Mesothelial cell of epicardium (in vitro differentiated cells): ENCODE measurements at regions not wholly inside any gene's neighbourhood (a gene's known extent, or its start where the extent isn't known, plus 50 kb on each side); places are given as distances from the start of the nearest gene placed in this dataset.
"Not testable (repeated sequence)": the region's sequence is repeated elsewhere in the genome, so short reads cannot be mapped to it uniquely, and the experiment has no call there.

Source experiments
- DNase-seq, 2 experiments: peaks; one replicate each; pipeline ENCODE4 v3.0.0; 2021; ENCODE audit warnings: low spot score in 2 of 2; ENCODE audit not compliant: unreplicated experiment in 2 of 2
- H3K27ac Mint-ChIP-seq: 2 replicates; pipeline ENCODE4 v1.8.0; 2021; ENCODE audit warnings: mixed read lengths
- H3K27me3 Mint-ChIP-seq: 2 replicates; pipeline ENCODE4 v1.8.0; 2021; ENCODE audit warnings: low read depth, mixed read lengths
- H3K36me3 Mint-ChIP-seq: 2 replicates; pipeline ENCODE4 v1.8.0; 2021; ENCODE audit warnings: mixed read lengths
- H3K4me1 Mint-ChIP-seq: 2 replicates; pipeline ENCODE4 v1.8.0; 2021; ENCODE audit warnings: mixed read lengths
- H3K4me3 Mint-ChIP-seq: 2 replicates; pipeline ENCODE4 v1.8.0; 2021; ENCODE audit warnings: mild to moderate bottlenecking, moderate library complexity, mixed read lengths
- H3K9me3 Mint-ChIP-seq: 2 replicates; pipeline ENCODE4 v1.8.0; 2021; ENCODE audit warnings: mixed read lengths
- CTCF ChIP-seq: fragments of 200-600 bp; sonication (generic); IDR thresholded peaks from one replicate; pipeline ENCODE4 v1.5.0; 2021; ENCODE audit warnings: antibody characterized with exemption; ENCODE audit not compliant: unreplicated experiment

DNA sequence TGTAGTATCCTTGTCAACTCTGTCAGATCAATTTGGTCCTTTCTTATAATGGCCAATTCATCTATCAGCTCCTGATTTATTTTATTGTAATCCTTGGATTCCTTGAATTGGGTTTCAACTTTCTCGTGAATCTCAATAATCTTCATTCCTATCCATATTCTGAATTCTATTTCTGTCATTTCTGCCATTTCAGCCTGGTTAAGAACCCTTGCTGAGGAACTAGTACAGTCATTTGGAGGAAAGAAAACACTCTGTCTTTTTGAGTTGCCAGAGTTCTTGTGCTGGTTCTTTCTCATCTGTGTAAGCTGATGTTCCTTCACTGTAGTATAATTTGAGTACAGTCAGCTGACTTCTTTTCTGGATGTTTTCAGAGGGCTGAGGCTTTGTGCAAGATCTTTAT, 84.5 kb downstream of the CETN3 start:
- Mint-ChIP-seq H3K9me3 (peaks cover 50% of the 10 kb centered on the region), H3K4me1 (no peaks in the 10 kb centered on the region), H3K4me3 (no peak overlapping the region), H3K36me3 (no peaks in the 10 kb centered on the region), H3K27ac (no peak overlapping the region), H3K27me3 (no peaks in the 10 kb centered on the region)
- DNase-seq = no peak
- TF ChIP-seq CTCF = no peak

GRCh38 chr5:90320348-90320747, 89.2 kb downstream of the CETN3 start:
- peaks cover 47% of the 10 kb centered on the region for H3K9me3 Mint-ChIP-seq
- not testable (repeated sequence) for H3K4me1 Mint-ChIP-seq

GRCh38 chr5:90312027-90312426, 97.5 kb downstream of the CETN3 start:
- no peak for DNase-seq
- Mint-ChIP-seq H3K4me3 (no peak overlapping the region), H3K9me3 (no peaks in the 10 kb centered on the region), H3K36me3 (no peaks in the 10 kb centered on the region), H3K27me3 (no peaks in the 10 kb centered on the region), H3K27ac (no peak overlapping the region), H3K4me1 (peaks cover 14% of the 10 kb centered on the region)
- no peak for TF ChIP-seq CTCF

More at GRCh38 chr5:90320348-90320747, 89.2 kb downstream of the CETN3 start:
- not testable (repeated sequence) for H3K4me3 Mint-ChIP-seq, DNase-seq, H3K36me3 Mint-ChIP-seq, H3K27me3 Mint-ChIP-seq, H3K27ac Mint-ChIP-seq

DNA sequence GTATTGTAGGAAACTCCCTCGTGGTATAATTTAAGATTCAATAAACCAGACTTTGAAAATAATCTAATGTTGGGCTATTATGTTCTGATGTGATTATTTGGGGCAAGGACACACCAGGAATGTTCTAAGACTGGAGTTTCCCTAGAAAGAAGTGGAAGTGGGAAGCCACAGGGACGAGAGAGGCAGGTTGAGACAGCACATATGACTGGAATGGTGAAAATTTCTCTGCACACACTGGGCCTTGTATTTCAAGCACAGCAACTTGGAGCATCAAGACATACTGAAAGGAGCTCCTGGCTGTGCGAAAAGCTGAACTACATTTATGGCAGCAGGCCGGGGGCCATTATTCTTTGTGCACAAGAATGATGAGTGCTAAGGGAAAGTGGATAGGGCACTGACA, 98.2 kb downstream of the CETN3 start:
- no peaks in the 10 kb centered on the region for H3K36me3 Mint-ChIP-seq
- no peak for DNase-seq
- H3K27me3 Mint-ChIP-seq = no peaks in the 10 kb centered on the region
- no peak for TF ChIP-seq CTCF
- H3K4me3 Mint-ChIP-seq = no peak overlapping the region
- H3K27ac Mint-ChIP-seq = no peak overlapping the region
- peaks cover 14% of the 10 kb centered on the region for H3K4me1 Mint-ChIP-seq
- H3K9me3 Mint-ChIP-seq = no peaks in the 10 kb centered on the region

DNA sequence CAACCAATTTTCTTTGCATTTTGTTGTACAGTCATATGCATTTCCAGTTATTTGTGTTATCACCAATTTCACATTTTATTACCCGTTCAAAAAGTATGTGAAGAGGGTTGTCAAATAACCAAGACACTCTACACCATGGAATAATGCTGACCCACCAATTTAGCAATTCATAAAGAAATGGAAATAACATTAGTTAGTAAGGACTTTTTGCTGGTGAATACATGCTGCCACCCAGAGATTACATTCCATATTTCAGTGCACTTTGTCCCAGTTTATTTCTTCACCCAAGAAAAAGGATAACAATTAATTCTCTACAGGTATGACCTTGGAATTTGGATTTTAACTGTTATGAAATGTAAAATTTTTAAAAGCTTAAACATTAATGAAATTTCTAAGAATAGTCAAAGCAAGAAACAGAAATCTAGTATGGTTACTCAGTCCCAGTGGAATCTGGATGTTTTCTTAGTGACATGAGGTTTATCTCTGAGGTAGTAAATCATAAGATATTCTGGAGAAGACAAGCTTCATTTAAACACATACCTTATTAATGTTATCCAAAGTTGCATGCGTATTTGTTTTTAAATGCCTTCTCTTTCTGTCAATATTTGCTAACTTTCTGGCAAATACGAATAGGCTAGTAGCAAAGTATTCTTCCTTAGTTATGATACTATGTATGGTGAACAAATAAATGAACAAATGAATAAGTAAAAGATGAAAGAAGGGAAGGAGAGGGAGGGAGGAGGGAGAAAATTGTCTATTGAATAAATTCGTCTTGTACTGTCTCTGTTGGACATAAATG, 100.6 kb downstream of the CETN3 start:
- Mint-ChIP-seq H3K27me3 (no peaks in the 10 kb centered on the region), H3K27ac (no peak overlapping the region), H3K4me1 (peaks cover 16% of the 10 kb centered on the region), H3K9me3 (no peaks in the 10 kb centered on the region), H3K36me3 (no peaks in the 10 kb centered on the region), H3K4me3 (no peak overlapping the region)
- no peak for DNase-seq
- TF ChIP-seq CTCF = no peak

DNA sequence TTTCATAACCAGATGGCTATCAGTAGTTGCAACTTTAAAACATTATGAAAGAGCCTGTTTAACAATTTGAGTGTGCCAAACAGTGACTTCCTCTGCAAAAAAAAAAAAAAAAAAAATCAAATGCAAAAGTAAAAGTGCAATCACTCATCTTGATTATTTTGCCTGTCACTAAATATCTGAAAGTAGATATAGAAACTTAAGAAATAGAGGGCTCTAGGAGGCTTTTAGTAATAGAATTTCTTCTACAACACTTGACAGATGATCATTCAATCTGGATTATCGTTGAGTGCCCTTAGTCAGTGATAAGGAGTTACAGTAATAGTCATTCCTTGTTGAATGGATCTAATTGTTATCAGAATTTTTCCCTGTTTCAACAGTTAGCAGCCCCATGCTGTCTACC, 101.8 kb downstream of the CETN3 start:
- H3K27ac Mint-ChIP-seq = no peak overlapping the region
- no peaks in the 10 kb centered on the region for H3K27me3 Mint-ChIP-seq
- no peaks in the 10 kb centered on the region for H3K36me3 Mint-ChIP-seq
- peaks cover 16% of the 10 kb centered on the region for H3K4me1 Mint-ChIP-seq
- no peak overlapping the region for H3K4me3 Mint-ChIP-seq
- no peak for DNase-seq
- H3K9me3 Mint-ChIP-seq = no peaks in the 10 kb centered on the region
- TF ChIP-seq CTCF = no peak
